ENCODE measurements at regions not wholly inside any gene's neighbourhood (a gene's known extent, or its start where the extent isn't known, plus 50 kb on each side); places are given as distances from the start of the nearest gene placed in this dataset.
"Not testable (repeated sequence)": the region's sequence is repeated elsewhere in the genome, so short reads cannot be mapped to it uniquely, and the experiment has no call there.

GRCh38 chr5:88653471-88653870 is 229.5 kb downstream of the MEF2C start:
- Histone ChIP-seq H3K4me3 (ENCODE audit: low read length) (no peak overlapping the region), H3K27me3 (ENCODE audit: insufficient read depth, low read length) (peaks cover 57% of the 10 kb centered on the region), H3K9me3 (ENCODE audit: low read depth, low read length) (no peaks in the 10 kb centered on the region), H3K4me1 (ENCODE audit: insufficient read depth, low read length) (no peaks in the 10 kb centered on the region)

- peaks cover 28% of the 10 kb centered on the region for H3K27me3 ChIP-seq (ENCODE audit: insufficient read depth, low read length)
- H3K4me3 ChIP-seq (ENCODE audit: low read length) = no peak overlapping the region
- H3K4me1 ChIP-seq (ENCODE audit: insufficient read depth, low read length) = no peaks in the 10 kb centered on the region
- no peaks in the 10 kb centered on the region for H3K9me3 ChIP-seq (ENCODE audit: low read depth, low read length)
Measured at GRCh38 chr5:88647901-88648300, 235.1 kb downstream of the MEF2C start.

- Histone ChIP-seq H3K9me3 (ENCODE audit: low read depth, low read length) (no peaks in the 10 kb centered on the region), H3K4me3 (ENCODE audit: low read length) (no peak overlapping the region), H3K4me1 (ENCODE audit: insufficient read depth, low read length) (no peaks in the 10 kb centered on the region), H3K27me3 (ENCODE audit: insufficient read depth, low read length) (peaks cover 24% of the 10 kb centered on the region)
Measured at GRCh38 chr5:88646866-88647265, 236.1 kb downstream of the MEF2C start.

GRCh38 chr5:88644676-88645075 is 238.3 kb downstream of the MEF2C start:
- H3K9me3 ChIP-seq (ENCODE audit: low read depth, low read length) = no peaks in the 10 kb centered on the region
- H3K27me3 ChIP-seq (ENCODE audit: insufficient read depth, low read length) = peaks cover 26% of the 10 kb centered on the region
- no peaks in the 10 kb centered on the region for H3K4me1 ChIP-seq (ENCODE audit: insufficient read depth, low read length)
- H3K4me3 ChIP-seq (ENCODE audit: low read length) = no peak overlapping the region

GRCh38 chr5:88643315-88643714 is 239.7 kb downstream of the MEF2C start:
- Histone ChIP-seq H3K9me3 (ENCODE audit: low read depth, low read length) (no peaks in the 10 kb centered on the region), H3K27me3 (ENCODE audit: insufficient read depth, low read length) (peaks cover 23% of the 10 kb centered on the region), H3K4me3 (ENCODE audit: low read length) (no peak overlapping the region), H3K4me1 (ENCODE audit: insufficient read depth, low read length) (no peaks in the 10 kb centered on the region)

- no peaks in the 10 kb centered on the region for H3K9me3 ChIP-seq (ENCODE audit: low read depth, low read length)
- peaks cover 3% of the 10 kb centered on the region for H3K27me3 ChIP-seq (ENCODE audit: insufficient read depth, low read length)
- H3K4me1 ChIP-seq (ENCODE audit: insufficient read depth, low read length) = no peaks in the 10 kb centered on the region
- H3K4me3 ChIP-seq (ENCODE audit: low read length) = no peak overlapping the region
Measured at GRCh38 chr5:88634014-88634413, 249.0 kb downstream of the MEF2C start.

- H3K27me3 ChIP-seq (ENCODE audit: insufficient read depth, low read length); H3K4me3 ChIP-seq (ENCODE audit: low read length); H3K9me3 ChIP-seq (ENCODE audit: low read depth, low read length): not testable (repeated sequence)
Measured at GRCh38 chr5:88622890-88623289, 260.1 kb downstream of the MEF2C start.

GRCh38 chr5:88615767-88616166 is 267.2 kb downstream of the MEF2C start:
- H3K4me1 ChIP-seq (ENCODE audit: insufficient read depth, low read length); H3K4me3 ChIP-seq (ENCODE audit: low read length); H3K27me3 ChIP-seq (ENCODE audit: insufficient read depth, low read length); H3K9me3 ChIP-seq (ENCODE audit: low read depth, low read length): not testable (repeated sequence)

More at GRCh38 chr5:88622890-88623289, 260.1 kb downstream of the MEF2C start:
- H3K4me1 ChIP-seq (ENCODE audit: insufficient read depth, low read length) = not testable (repeated sequence)

GRCh38 chr5:88613051-88613450 is 269.9 kb downstream of the MEF2C start:
- Histone ChIP-seq H3K9me3 (ENCODE audit: low read depth, low read length) (no peaks in the 10 kb centered on the region), H3K4me3 (ENCODE audit: low read length) (no peak overlapping the region), H3K4me1 (ENCODE audit: insufficient read depth, low read length) (no peaks in the 10 kb centered on the region), H3K27me3 (ENCODE audit: insufficient read depth, low read length) (no peaks in the 10 kb centered on the region)

- no peaks in the 10 kb centered on the region for H3K4me1 ChIP-seq (ENCODE audit: insufficient read depth, low read length)
- H3K27me3 ChIP-seq (ENCODE audit: insufficient read depth, low read length) = no peaks in the 10 kb centered on the region
- no peak overlapping the region for H3K4me3 ChIP-seq (ENCODE audit: low read length)
- no peaks in the 10 kb centered on the region for H3K9me3 ChIP-seq (ENCODE audit: low read depth, low read length)
Measured at GRCh38 chr5:88610586-88610985, 272.4 kb downstream of the MEF2C start.

GRCh38 chr5:88607492-88607891 is 275.5 kb downstream of the MEF2C start:
- no peaks in the 10 kb centered on the region for H3K27me3 ChIP-seq (ENCODE audit: insufficient read depth, low read length)
- H3K4me1 ChIP-seq (ENCODE audit: insufficient read depth, low read length) = no peaks in the 10 kb centered on the region
- no peaks in the 10 kb centered on the region for H3K9me3 ChIP-seq (ENCODE audit: low read depth, low read length)
- H3K4me3 ChIP-seq (ENCODE audit: low read length) = no peak overlapping the region

- Histone ChIP-seq H3K4me3 (ENCODE audit: low read length) (no peak overlapping the region), H3K4me1 (ENCODE audit: insufficient read depth, low read length) (no peaks in the 10 kb centered on the region), H3K9me3 (ENCODE audit: low read depth, low read length) (no peaks in the 10 kb centered on the region), H3K27me3 (ENCODE audit: insufficient read depth, low read length) (no peaks in the 10 kb centered on the region)
Measured at GRCh38 chr5:88606626-88607025, 276.4 kb downstream of the MEF2C start.

GRCh38 chr5:88606173-88606572 is 276.8 kb downstream of the MEF2C start:
- Histone ChIP-seq H3K4me3 (ENCODE audit: low read length) (no peak overlapping the region), H3K27me3 (ENCODE audit: insufficient read depth, low read length) (no peaks in the 10 kb centered on the region), H3K4me1 (ENCODE audit: insufficient read depth, low read length) (no peaks in the 10 kb centered on the region), H3K9me3 (ENCODE audit: low read depth, low read length) (no peaks in the 10 kb centered on the region)

GRCh38 chr5:88602584-88602983 is 280.4 kb downstream of the MEF2C start:
- Histone ChIP-seq H3K9me3 (ENCODE audit: low read depth, low read length) (no peaks in the 10 kb centered on the region), H3K27me3 (ENCODE audit: insufficient read depth, low read length) (no peaks in the 10 kb centered on the region), H3K4me1 (ENCODE audit: insufficient read depth, low read length) (no peaks in the 10 kb centered on the region), H3K4me3 (ENCODE audit: low read length) (no peak overlapping the region)

GRCh38 chr5:88594441-88594840 is 288.5 kb downstream of the MEF2C start:
- H3K27me3 ChIP-seq (ENCODE audit: insufficient read depth, low read length) = no peaks in the 10 kb centered on the region
- H3K4me3 ChIP-seq (ENCODE audit: low read length) = no peak overlapping the region
- H3K4me1 ChIP-seq (ENCODE audit: insufficient read depth, low read length) = no peaks in the 10 kb centered on the region
- H3K9me3 ChIP-seq (ENCODE audit: low read depth, low read length) = no peaks in the 10 kb centered on the region

- no peaks in the 10 kb centered on the region for H3K4me1 ChIP-seq (ENCODE audit: insufficient read depth, low read length)
- peaks cover 4% of the 10 kb centered on the region for H3K9me3 ChIP-seq (ENCODE audit: low read depth, low read length)
- H3K27me3 ChIP-seq (ENCODE audit: insufficient read depth, low read length) = no peaks in the 10 kb centered on the region
- no peak overlapping the region for H3K4me3 ChIP-seq (ENCODE audit: low read length)
Measured at GRCh38 chr5:88588609-88589008, 294.4 kb downstream of the MEF2C start.

GRCh38 chr5:88583471-88583870 is 299.5 kb downstream of the MEF2C start:
- Histone ChIP-seq H3K9me3 (ENCODE audit: low read depth, low read length) (peaks cover under 1% of the 10 kb centered on the region), H3K4me3 (ENCODE audit: low read length) (no peak overlapping the region), H3K27me3 (ENCODE audit: insufficient read depth, low read length) (no peaks in the 10 kb centered on the region), H3K4me1 (ENCODE audit: insufficient read depth, low read length) (no peaks in the 10 kb centered on the region)
